PC-9 (cell line): ENCODE measurements at regions not wholly inside any gene's neighbourhood (a gene's known extent, or its start where the extent isn't known, plus 50 kb on each side); places are given as distances from the start of the nearest gene placed in this dataset.

ENCODE experiments used
- EZH2 ChIP-seq: fragments of 200-600 bp; sonication (generic); IDR thresholded peaks from 2 replicates; pipeline ENCODE4 v1.8.0; 2017; ENCODE audit warnings: antibody characterized with exemption, low read depth
- TF ChIP-seq, protein P1 (sequence below): fragments of 200-600 bp; sonication (generic); conservative IDR thresholded peaks from 2 replicates; pipeline ENCODE4 v1.6.1; 2017; ENCODE audit warnings: mixed run types, antibody characterized with exemption, mild to moderate bottlenecking, moderate library complexity

DNA sequence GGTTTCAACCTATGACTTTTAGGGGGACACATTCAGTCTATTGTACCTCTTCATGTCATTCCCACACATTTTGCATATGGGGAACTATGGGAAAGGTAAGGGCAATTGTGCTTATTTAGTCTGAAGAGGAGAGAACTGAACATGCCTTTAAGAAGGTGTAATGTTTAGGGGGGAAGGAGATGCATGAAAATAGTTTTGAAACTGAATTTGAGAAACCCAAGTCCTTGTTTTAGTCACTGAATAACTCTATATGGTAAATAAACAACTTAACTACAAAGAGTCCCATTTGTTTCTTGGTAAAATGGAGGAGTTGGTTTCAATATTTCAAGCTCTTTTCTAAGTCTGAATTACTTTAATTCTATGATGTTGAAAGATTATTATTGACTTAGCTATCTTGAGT is 166.1 kb downstream of the DNAJB9 start:
- TF ChIP-seq, protein P1, sequence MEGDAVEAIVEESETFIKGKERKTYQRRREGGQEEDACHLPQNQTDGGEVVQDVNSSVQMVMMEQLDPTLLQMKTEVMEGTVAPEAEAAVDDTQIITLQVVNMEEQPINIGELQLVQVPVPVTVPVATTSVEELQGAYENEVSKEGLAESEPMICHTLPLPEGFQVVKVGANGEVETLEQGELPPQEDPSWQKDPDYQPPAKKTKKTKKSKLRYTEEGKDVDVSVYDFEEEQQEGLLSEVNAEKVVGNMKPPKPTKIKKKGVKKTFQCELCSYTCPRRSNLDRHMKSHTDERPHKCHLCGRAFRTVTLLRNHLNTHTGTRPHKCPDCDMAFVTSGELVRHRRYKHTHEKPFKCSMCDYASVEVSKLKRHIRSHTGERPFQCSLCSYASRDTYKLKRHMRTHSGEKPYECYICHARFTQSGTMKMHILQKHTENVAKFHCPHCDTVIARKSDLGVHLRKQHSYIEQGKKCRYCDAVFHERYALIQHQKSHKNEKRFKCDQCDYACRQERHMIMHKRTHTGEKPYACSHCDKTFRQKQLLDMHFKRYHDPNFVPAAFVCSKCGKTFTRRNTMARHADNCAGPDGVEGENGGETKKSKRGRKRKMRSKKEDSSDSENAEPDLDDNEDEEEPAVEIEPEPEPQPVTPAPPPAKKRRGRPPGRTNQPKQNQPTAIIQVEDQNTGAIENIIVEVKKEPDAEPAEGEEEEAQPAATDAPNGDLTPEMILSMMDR, result no peak
- TF ChIP-seq EZH2, result no peak
